Suppressor macrophage treated with lipopolysaccharide for 4 hours (primary cell): ENCODE measurements at regions not wholly inside any gene's neighbourhood (a gene's known extent, or its start where the extent isn't known, plus 50 kb on each side); places are given as distances from the start of the nearest gene placed in this dataset.

ENCODE experiments used
- DNase-seq: peaks from one replicate; pipeline ENCODE4 v3.0.0-alpha.2; 2020

DNA sequence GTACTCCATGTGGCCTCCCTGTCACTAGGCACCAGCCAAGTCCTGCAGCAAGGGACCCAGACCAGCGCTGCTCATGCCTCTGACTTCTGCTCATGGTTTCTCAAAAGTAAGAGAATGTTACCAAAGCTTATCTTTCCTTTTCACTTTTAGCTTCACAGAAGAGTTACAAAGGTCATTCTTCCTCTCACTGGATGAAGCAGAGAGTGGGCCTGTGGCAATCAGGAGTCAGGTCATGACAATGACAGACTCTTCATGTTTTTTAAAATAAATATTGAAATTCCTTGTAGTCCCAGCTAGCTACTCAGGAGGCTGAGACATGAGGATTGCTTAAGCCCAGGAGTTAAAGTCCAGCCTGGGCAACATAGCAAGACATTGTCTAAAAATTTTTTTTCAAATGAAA, 126.1 kb downstream of the OSR1 start:
- DNase-seq: no peak

DNA sequence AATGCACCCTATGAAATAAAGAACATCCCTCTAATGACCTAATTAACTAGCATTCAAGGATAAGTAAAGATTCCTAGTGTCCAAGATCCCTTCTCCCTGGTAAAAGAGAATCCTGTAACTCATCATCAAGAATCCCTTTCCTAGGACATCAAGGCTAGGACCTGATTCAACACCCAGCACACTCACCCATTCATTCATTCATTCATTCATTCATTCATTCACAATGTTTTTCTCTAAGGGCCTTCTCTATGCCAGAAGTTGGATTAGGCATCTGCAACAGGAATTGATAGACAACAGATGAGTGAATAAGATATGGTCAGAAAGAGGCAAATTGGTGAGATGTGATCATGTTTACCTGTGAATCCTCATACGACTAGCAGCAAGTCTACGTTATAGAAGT, 126.8 kb downstream of the OSR1 start:
- no peak for DNase-seq

DNA sequence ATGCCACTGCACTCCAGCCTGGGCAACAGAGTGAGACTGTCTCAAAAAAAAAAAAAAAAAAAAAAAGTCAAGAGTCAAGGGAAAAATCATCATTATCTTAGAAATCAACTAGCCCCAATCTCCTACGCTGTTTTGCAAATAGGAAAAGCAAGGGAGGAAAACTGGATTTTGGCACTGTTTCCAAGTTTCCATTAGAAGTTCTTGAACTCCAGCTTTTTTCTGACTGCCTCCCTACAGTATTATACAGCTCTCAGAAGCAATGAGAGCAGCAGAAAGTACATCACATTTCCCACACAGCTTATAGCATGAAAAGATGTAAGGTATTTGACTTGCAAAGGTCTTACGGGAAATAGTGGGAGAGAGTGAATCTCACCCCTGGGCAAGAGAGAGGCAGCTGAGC, 127.8 kb downstream of the OSR1 start:
- DNase-seq: no peak

DNA sequence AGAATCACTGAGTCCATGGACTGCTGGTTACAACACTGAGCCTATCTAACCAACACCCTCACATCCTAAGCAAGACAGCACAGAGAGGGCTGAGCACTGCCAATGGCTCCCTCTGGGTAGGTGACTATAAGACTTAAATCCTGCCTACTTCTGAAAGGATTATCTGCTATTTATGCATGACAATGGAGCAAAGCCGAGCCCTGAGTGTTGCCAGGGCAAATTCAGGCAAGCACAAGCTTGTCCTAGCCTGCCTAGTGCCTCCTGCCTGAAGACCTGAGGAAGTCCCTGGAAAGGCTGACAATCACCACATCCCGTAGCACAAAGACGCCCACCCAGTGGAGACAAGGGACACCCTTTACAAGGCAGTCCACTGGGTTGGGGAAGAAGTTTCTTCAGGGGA, 129.7 kb downstream of the OSR1 start:
- no peak for DNase-seq

DNA sequence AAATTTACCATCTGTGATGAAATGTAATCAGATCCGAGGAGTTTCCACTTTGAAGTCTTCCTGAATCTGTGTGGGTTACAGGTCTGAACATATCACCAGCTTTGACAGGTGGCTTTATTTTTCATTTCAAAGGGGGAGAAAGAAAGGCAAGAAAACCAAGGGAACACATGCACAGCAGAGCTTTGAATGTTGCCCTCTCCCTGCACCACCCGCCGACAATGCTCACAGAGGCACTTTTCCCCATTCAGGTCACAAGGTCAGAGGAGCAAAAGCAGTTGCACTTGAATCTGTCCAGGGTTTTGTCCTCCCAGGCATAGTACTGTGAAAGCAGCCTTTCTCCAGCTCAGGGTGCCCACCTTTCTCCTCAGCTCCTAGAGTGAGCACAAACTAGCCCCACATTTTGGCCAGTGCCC, 130.2 kb downstream of the OSR1 start:
- DNase-seq: no peak

DNA sequence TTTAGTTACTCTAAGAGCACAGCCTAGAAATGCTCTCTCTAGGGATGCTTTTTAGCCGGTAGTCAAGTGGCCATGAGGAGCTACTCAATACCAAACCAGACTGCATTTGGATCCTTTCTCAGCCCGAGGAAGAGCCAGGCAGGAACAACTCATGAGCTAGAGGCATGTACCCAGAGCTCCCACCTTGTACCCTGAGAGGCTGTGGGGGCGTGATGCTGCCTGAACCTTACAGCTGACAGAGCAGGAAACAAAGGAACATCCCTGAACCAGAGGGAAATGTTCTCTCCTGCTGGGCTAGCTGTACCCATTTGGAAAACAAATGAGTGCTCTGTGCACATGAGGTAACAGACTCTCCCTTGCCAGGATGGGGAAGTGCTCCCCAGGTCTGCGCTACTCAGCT, 131.6 kb downstream of the OSR1 start:
- no peak for DNase-seq

DNA sequence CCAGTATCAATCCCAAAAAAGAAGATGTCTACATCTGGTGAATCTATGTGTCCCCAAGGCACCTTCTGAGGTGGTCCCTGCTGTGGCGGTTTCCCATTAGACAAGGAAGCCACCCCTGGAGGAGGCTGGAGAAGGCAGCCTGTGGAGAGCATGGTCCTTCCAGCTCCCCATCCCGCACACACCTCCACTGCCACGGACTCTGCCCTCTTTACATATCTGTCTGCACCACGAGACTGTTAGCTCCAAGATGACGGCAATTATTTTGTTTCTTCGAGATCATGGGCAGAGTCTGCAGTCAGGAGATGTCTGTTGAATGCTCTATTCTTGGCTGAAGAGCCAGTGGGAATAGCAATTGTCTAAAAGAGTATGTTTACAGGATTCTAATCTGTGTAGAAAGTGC, 132.0 kb downstream of the OSR1 start:
- no peak for DNase-seq

DNA sequence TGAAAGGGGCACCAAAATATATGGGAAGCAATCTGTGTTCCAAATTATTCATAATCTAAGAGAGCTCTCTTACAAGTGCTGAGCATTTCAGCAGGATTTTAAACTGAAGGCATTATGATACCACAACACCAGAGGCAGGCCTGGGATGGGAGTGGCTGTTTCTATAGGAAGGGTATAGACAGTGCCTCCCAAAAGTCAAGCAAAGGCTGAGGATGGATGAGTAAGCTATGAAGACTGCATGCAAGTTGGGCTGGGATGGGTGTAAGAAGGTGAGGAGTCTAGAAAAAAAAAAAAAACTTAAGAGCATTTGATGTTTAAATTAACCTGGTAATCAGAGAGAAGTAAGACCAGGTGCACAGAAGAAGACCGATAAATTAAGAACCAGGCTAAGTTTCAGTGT, 132.5 kb downstream of the OSR1 start:
- no peak for DNase-seq

DNA sequence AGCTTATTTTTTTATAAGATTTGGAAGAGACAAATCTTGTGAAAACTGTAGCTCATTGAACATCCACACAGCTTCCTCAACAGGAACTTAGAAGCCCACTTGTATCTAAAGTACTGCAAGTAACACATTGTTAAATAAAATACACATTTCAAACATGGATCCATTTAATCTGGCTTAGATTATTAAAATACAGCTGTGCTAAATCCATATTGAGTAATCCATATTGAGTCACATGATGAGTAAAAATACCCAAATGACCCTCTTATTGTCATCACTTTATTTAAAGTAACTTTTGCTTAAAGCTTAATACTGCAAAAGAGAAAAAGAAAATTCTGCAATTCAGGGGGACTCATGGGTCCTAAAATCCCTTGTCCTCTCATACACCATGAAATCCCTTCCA, 133.3 kb downstream of the OSR1 start:
- DNase-seq: no peak

DNA sequence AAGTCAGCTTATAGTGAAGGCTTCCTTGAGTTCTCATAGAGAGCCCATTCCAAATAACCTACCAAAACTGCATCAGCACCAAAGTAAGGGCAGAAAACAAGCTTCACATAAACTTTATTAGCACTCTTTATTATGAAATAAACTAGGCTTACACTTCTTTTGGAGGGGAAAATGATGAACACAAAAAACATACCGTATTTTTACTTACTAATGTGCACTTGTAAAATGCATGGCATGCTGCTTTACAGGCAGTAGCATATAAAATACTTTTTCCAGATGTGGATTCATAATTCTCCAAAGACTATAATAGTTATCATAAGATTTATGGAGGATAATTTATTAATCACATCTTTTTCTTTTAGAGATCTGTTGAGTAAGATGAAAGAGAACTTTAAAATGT, 133.9 kb downstream of the OSR1 start:
- no peak for DNase-seq

DNA sequence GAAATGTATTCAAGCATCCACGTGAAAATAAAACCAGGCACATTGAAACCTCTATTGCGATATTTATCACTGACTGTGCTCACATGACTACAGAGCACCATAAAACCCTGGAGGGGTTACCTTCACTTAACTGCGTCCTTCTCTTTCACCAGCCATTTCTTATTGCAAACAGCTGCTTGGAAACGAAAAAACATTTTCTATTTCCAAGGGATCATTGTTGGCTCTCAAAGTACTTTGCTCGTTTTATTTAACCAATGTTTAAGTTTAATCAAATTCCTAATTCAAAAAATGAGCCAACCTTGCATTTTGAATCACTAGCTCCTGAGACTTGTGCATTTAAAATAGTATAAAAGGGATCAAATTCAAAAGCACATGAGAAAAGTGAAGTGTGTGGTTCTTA, 134.4 kb downstream of the OSR1 start:
- DNase-seq: no peak

DNA sequence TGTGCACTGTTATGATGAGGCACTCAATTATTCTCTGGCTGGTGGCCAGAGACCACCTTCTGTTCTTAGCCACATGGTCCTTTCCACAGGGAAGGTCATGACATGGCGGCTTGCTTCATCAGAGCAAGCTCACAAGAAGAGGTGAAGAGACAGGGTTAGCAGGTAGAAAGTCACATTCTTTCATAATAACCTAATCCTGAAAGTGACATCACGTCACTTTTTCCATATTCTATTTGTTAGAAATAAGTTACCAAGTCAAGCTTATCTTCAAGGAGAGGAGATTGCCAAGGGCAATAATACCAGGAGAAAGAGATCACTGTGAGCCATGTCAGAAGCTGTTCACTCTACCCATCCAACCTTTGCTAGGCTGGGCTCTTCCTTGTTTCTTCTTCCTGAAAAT, 139.4 kb downstream of the OSR1 start:
- DNase-seq: no peak

DNA sequence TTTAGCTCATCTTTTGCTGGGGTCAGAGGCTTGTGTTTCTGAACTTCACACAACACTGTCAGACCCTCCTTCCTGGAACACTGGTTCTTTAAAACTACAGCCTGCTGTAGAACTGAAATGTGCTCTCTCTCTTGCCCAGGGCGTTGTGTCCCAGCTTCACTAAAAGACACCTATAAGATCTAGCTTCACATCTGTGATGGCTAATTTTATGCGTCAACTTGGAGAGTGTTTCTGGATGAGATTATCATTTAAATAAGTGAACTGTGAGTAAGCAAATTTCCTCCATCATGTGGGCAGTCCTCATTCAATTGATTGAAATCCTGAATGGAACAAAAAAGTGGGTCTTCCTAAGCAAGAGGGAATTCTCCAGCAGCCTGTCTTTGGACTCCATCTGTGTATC, 140.3 kb downstream of the OSR1 start:
- no peak for DNase-seq

DNA sequence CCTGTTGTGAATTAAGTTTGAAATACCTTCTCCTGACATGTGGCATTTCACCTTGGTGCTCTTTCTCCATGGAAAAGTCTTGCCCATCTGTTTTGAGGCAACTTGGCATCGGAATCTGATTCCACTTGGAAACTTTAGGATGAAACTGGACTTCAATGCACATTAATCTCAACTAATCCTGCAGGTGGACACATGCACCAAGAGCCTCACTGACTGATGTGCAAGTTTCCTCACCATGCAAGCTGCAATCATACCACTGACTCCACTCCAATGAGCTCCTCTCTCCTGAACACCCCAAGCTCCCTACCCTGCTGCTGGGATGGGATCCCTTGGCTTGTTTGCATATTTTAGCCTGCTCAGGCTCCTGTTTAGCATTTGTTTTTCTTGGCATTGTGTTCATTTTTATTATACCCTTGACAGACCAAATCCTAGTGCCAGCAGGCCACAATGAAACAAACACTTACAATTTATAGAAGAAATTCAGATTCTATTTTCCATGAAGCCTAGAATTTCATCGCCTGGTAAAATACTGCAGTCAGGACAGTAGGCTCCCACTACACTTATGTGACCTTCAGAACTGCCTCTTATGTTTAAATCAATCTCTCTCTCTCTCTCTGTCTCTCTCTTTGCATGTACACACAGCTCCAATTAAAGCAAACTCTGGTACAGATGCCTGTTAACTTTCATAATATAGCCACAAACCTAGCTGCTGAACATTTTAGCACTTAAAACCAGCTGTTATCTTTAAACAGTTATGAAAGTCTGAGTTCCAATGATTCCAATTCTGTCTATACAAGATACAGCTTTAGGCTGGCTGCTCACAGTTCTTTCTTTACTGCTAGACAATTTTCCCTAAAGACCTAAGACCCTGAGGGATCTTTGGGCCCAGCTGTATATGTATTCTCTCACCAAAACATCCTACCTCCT, 141.5 kb downstream of the OSR1 start:
- DNase-seq: no peak

DNA sequence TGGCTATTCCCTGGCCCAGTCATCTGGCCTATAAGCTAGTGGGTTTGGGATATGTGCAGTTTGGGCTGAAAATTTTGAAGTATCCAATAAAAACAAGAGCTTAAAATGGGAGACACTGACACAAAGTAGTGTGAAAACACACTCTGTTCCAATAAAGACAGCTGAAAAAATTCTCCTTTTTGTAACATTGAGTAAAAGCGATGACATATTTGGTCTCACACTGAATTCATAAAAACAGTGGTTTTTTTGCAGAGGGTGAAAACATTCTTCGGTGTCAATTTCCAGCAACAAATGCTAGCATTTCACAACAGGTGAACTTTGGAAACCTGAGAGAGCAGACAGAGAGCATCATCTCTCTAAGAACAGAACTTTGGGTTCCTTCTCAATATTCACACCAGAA, 142.2 kb downstream of the OSR1 start:
- no peak for DNase-seq

DNA sequence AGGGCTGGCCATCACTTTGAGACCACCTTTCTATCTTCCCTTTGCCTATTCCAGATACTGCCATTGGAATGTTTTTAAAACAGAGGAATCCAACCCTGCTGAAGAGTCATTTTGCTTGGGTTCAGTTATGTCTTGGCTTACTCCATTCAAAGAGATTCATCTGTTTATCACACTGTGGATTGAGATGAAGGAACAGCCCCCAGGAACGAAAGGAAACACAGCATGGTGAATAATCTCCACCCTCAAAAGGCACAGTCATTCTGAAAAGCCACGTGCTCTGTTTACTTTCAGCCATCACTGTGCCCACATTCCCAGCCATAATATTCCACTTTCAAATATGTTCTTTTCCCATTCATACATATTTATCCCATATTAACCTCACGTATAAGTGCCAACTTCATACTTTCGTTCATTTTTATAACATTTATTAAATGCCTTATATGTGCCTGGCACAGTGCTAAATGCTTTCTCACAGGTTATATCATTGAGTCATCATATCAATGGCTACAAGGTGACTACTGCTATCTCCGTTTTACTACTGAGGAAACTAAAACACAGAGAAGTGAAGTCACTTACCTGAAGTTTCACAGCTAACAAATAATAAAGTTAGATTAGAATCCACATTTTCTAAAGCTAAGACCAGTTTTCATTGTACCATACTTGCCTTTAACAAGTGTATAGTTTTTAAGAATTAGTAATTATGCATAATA, 143.6 kb downstream of the OSR1 start:
- DNase-seq: no peak

DNA sequence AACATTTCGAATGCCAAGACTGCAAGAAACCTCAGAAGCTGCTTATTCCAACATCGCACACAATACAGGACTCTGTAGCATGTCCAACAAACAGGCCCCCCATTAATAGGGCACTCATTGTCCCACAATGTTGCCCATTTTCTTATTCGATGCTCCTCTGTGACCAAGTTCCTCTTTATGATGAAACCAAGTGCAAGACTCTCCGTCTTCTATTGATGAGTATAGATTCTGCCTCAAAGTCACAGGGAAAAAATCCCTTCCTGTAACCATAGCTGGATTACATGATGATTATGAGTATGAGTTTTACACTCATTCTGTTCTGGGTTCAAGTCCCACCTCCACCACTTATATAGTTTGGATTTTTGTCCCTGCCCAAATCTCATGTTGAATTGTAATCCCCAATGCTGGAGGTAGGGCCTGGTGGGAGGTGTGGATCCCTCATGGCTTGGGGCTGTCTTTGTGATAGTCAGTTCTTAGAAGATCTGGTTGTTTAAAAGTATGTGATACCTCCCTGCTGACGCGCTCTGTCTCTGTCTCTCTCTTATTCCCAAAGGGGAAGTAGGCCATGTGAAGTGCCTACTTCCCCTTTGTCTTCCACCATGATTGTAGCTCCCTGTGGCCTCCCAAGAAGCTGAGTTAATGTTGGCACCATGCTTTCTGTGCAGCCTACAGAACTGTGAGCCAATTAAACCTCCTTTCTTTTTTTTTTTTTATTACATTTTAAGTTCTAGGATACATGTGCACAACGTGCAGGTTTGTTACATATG, 148.7 kb downstream of the OSR1 start:
- DNase-seq: no peak

DNA sequence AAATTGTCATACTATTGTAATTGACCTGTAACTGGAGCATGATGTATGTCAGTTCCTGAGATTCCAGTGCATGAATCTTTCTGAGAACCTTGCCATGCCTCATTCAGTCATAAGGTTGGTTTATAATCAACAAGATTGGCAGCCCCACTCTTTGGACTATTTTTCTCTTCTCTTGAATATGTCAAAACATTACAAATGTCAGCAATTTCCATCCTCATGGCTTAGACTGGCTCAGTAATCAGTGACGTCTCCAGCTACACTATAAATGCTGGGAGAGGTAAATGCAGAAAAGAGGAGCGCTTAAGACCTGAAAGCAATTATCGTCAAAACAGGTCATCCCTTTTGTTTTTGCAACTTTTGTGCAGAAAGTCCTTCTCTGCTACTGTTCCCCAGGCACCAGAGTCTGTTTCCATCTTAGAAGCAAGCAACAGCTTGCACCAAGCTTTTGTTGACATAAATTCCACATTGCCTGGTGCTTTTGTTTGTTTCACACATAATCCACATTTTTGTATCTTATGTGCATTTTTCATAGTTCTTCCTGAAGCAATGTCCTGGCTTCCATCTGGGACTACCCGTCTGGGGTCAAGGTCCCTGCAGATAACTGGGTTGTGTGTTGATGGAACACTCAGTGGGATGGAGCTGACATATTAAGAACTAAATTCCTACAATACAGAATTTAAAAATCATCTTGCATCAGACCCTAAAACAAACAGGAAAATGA, 149.8 kb downstream of the OSR1 start:
- DNase-seq: no peak

DNA sequence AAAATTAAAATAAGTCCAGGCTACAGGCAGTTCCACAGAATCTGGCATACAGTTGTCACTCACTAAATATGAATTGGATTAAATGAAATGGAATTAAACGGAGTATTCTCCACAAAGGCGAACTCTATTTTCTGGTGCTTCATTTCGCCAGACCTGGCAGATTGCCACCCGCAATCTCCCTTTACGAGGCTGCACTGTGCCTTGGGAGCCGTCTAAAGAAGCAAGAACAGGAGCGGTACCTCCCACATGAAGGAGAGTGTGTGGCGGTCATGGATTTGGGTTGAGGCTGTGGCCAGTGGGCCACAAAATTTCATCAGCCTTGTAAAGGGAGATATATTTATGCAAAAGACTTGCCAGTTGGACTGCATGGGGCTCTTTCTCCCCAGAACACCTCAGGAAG, 151.0 kb downstream of the OSR1 start:
- no peak for DNase-seq

DNA sequence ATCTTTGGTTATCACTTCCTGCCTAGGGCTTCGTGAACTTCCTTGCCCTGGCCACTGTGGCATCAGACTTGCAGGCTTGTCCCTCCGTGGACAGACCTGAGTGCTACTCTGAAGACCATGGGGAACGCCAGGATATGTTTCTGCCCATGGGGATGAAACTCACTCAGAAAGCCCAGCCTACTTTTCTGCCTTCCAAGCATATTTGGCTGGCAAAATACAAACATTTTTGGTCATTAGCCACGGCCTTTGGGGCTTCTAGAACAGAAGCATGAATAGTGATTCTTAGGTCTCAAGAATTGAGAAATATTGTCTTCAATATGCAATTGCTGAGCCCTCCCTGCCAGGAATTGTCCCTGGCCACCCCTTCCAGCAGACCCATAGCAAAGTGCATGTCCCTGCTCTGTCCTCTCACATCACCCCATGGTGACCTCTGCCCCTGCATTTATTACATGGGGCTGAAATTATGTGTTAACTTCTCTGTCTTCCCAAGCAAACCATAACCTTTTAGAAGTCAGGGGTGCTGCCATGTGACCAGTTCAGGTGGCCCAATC, 152.4 kb downstream of the OSR1 start:
- no peak for DNase-seq

DNA sequence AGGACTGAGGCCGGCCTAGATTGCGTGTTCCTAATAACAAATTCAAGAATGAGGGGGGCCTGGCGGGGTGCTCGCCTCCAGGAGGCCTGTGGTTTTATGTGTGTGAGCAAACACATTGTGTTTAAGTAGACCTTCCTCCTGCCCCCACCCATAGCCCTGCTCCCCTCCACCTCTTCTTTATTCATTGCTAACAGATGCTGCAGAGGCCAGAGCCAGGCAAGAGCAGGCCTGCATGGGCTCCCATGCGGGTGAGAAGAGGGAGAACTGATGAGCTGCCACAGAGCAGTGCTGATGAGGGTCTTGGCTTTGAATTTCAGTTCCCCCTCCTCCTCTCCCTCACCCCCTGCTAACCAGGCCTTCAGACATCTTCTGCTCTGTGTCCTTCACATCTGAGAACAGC, 154.6 kb downstream of the OSR1 start:
- DNase-seq: no peak

DNA sequence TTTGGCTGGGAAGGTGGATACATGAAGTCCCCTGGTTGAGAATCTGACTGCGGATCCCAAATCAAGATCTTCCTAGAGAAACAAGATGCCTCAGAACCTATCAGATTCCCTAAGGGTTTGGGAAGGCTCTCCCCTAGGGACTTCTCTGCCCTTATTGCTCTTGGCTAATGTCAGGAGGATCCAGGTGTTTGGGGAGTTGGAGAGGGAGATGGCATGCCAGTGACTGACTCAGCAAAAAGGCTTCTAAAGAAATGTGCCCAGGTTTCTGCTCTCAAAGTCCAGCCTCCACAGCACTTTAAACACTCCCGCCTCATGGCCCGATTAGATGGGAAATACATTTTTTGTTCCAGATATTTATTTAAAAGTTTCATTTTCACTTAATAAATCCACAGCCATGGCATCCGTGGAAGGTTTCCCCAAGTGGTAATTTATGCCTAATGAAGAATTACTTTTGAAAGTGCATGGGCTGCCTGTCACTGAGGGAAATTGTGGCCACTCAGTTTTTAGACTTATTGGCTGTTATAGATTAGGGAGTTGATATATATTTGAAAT, 156.4 kb downstream of the OSR1 start:
- DNase-seq: no peak
